HG03039 (cell line): ENCODE measurements at regions not wholly inside any gene's neighbourhood (a gene's known extent, or its start where the extent isn't known, plus 50 kb on each side); places are given as distances from the start of the nearest gene placed in this dataset.
"Not testable (repeated sequence)": the region's sequence is repeated elsewhere in the genome, so short reads cannot be mapped to it uniquely, and the experiment has no call there.

ENCODE experiments used
- ATAC-seq: cut with Tn5 transposase; IDR thresholded peaks from one replicate; pipeline ENCODE4 v1.9.1; 2021; ENCODE audit warnings: mild to moderate bottlenecking, moderate library complexity; ENCODE audit not compliant: unreplicated experiment

- not testable (repeated sequence) for ATAC-seq
These were observed 116.5 kb upstream of the AKAP13 start for GRCh38 chr15:85263842-85264440.

GRCh38 chr15:85264614-85265190 lies 115.7 kb upstream of the AKAP13 start:
- ATAC-seq: not testable (repeated sequence)

GRCh38 chr15:85267158-85267857 lies 113.1 kb upstream of the AKAP13 start:
- ATAC-seq: not testable (repeated sequence)

- ATAC-seq: no peak
These were observed 105.9 kb upstream of the AKAP13 start for GRCh38 chr15:85274315-85275050.

- ATAC-seq: no peak
These were observed 103.9 kb upstream of the AKAP13 start for GRCh38 chr15:85276508-85276907.

- ATAC-seq: no peak
These were observed 103.5 kb upstream of the AKAP13 start for GRCh38 chr15:85276921-85277320.

- no peak for ATAC-seq
These were observed 102.5 kb upstream of the AKAP13 start for GRCh38 chr15:85277847-85278370.

GRCh38 chr15:85280203-85280602 lies 100.2 kb upstream of the AKAP13 start:
- peak; percentile 53 for ATAC-seq

- ATAC-seq: no peak
These were observed 99.0 kb upstream of the AKAP13 start for GRCh38 chr15:85281293-85281882.

- no peak for ATAC-seq
These were observed 97.8 kb upstream of the AKAP13 start for GRCh38 chr15:85282504-85283115.

- ATAC-seq: not testable (repeated sequence)
These were observed 96.6 kb upstream of the AKAP13 start for GRCh38 chr15:85283815-85284214.

GRCh38 chr15:85284497-85284896 lies 95.9 kb upstream of the AKAP13 start:
- peak; percentile 59 for ATAC-seq

- no peak for ATAC-seq
These were observed 90.6 kb upstream of the AKAP13 start for GRCh38 chr15:85289677-85290365.

GRCh38 chr15:85292583-85292982 lies 87.8 kb upstream of the AKAP13 start:
- not testable (repeated sequence) for ATAC-seq

- no peak for ATAC-seq
These were observed 83.6 kb upstream of the AKAP13 start for GRCh38 chr15:85296615-85297402.

- ATAC-seq: no peak
These were observed 82.9 kb upstream of the AKAP13 start for GRCh38 chr15:85297537-85297936.

- ATAC-seq: no peak
These were observed 82.0 kb upstream of the AKAP13 start for GRCh38 chr15:85298366-85298765.

GRCh38 chr15:85298941-85299340 lies 81.5 kb upstream of the AKAP13 start:
- ATAC-seq: no peak

- ATAC-seq: no peak
These were observed 78.1 kb upstream of the AKAP13 start for GRCh38 chr15:85302271-85302670.
